ENCODE measurements at regions not wholly inside any gene's neighbourhood (a gene's known extent, or its start where the extent isn't known, plus 50 kb on each side); places are given as distances from the start of the nearest gene placed in this dataset.

DNA sequence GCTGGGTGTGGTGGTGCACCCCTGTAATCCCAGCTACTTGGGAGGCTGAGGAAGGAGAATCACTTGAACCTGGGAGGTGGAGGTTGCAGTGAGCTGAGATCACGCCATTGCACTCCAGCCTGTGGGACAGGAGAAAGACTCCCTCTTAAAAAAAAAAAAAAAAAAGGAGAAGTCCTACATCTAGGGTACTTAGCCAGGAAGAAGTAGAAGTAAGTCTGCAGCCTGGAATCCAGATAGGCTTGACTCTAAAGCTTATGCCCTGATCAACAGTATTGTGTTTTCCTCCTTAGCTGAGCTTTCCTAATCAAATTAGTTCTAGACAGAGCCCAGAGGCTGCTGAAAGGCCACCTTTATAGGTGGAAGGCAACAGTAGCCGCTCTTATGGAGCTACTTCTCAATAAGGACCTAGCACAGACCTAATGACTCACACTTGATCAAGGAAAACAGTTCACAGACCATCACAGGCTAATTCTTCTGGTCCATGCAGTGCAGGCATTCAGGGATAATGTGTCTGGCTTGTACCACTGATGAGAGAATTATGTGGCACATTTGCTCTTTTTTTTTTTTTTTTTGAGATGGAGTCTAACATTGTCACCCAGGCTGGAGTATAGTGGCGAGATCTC, 105.5 kb upstream of the KLF4 start:
- Histone ChIP-seq H3K4me1 (ENCODE audit: control insufficient read depth in 1 of 2, insufficient read depth in 2 of 2, low read length in 2 of 2) (peaks cover 0 to 6% of the 10 kb centered on the region in 2 experiments; a peak in 1 of 4 replicates), H3K27me3 (ENCODE audit: insufficient read depth, low read length) (no peaks in the 10 kb centered on the region), H2AFZ (ENCODE audit: low read depth, low read length, poor library complexity, severe bottlenecking) (no peak overlapping the region), H3K9me3 (ENCODE audit: control insufficient read depth in 1 of 2, insufficient read depth in 1 of 2, low read depth in 1 of 2, low read length in 2 of 2) (no peaks in the 10 kb centered on the region), H3K4me3 (replicated peaks in 1 of 2; ENCODE audit: low read depth in 1 of 2, low read length in 2 of 2) (no peak overlapping the region), H3K27ac (ENCODE audit: low read depth, low read length) (no peak overlapping the region), H3K9ac (ENCODE audit: low read length) (no peak overlapping the region), H3K4me2 (ENCODE audit: low read length) (no peak overlapping the region), H3K79me2 (ENCODE audit: insufficient read depth, low read length) (no peaks in the 10 kb centered on the region), H3K36me3 (ENCODE audit: control insufficient read depth in 1 of 2, insufficient read depth in 2 of 2, low read length in 2 of 2) (no peaks in the 10 kb centered on the region), H4K20me1 (ENCODE audit: insufficient read depth) (no peaks in the 10 kb centered on the region), H3K9me2 (ENCODE audit: insufficient read depth) (no peaks in the 10 kb centered on the region)
- ChIA-PET RAD21 (ENCODE audit: low non-redundant PET in 1 of 2, low total read pairs in 2 of 2, uncharacterized antibody in 2 of 2, unreplicated experiment in 2 of 2) (no interaction called here), POLR2A (no interaction called here), CTCF (no interaction called here)
- no peak for ATAC-seq
- TF ChIP-seq SP1 (IDR thresholded peaks at IDR 0.05; ENCODE audit: low read depth): no peak
- no peak for TF ChIP-seq ATF3 (IDR thresholded peaks at IDR 0.05)
- no peak for TF ChIP-seq FOSL1 (IDR thresholded peaks at IDR 0.05; ENCODE audit: low read depth)
- TF ChIP-seq EZH2 (IDR thresholded peaks at IDR 0.05): no peak
- no peak for TF ChIP-seq POLR2A (IDR thresholded peaks at IDR 0.05; ENCODE audit: borderline replicate concordance, extremely low read depth, insufficient read depth, insufficient read length)
- no peak for TF ChIP-seq ZFX (IDR thresholded peaks at IDR 0.05)
- no peak for TF ChIP-seq RAD21 (IDR thresholded peaks at IDR 0.05; ENCODE audit: low read depth)
- no TSS peak for BruUV-seq (replicated peaks)
- no peak for DNase-seq (ENCODE audit: low read depth, low spot score)
- intact Hi-C loops (cut with micrococcal nuclease): no loop called here

GRCh38 chr9:107593224-107593870, 103.8 kb upstream of the KLF4 start:
- H2AFZ ChIP-seq (ENCODE audit: low read depth, low read length, poor library complexity, severe bottlenecking): no peak overlapping the region
- ChIA-PET CTCF (no interaction called here), RAD21 (ENCODE audit: low non-redundant PET in 1 of 2, low total read pairs in 2 of 2, uncharacterized antibody in 2 of 2, unreplicated experiment in 2 of 2) (no interaction called here), POLR2A (no interaction called here)
- H3K4me2 ChIP-seq (ENCODE audit: low read length): no peak overlapping the region
- H3K27me3 ChIP-seq (ENCODE audit: insufficient read depth, low read length): no peaks in the 10 kb centered on the region
- intact Hi-C loops (cut with micrococcal nuclease): no loop called here
- H3K27ac ChIP-seq (ENCODE audit: low read depth, low read length): no peak overlapping the region
- H3K9ac ChIP-seq (ENCODE audit: low read length): no peak overlapping the region
- H3K4me3 ChIP-seq (replicated peaks in 1 of 2; ENCODE audit: low read depth in 1 of 2, low read length in 2 of 2): no peak overlapping the region
- no peak for ATAC-seq
- BruUV-seq (replicated peaks): no TSS peak
- H3K9me3 ChIP-seq (ENCODE audit: control insufficient read depth in 1 of 2, insufficient read depth in 1 of 2, low read depth in 1 of 2, low read length in 2 of 2): no peaks in the 10 kb centered on the region
- H3K79me2 ChIP-seq (ENCODE audit: insufficient read depth, low read length): no peaks in the 10 kb centered on the region
- TF ChIP-seq CBX3 (IDR thresholded peaks at IDR 0.05; ENCODE audit: low read depth): no peak
- TF ChIP-seq RAD21 (IDR thresholded peaks at IDR 0.05; ENCODE audit: low read depth): no peak
- no peak for TF ChIP-seq REST (IDR thresholded peaks at IDR 0.05; ENCODE audit: low read depth)
- no peak for TF ChIP-seq ZNF274 (IDR thresholded peaks at IDR 0.05; ENCODE audit: low read depth, low read length)
- no peak for TF ChIP-seq CEBPB (IDR thresholded peaks at IDR 0.05; ENCODE audit: low read depth)
- TF ChIP-seq ATF3 (IDR thresholded peaks at IDR 0.05): no peak
- no peaks in the 10 kb centered on the region for H3K9me2 ChIP-seq (ENCODE audit: insufficient read depth)
- DNase-seq (ENCODE audit: low read depth, low spot score): no peak
- no peaks in the 10 kb centered on the region for H4K20me1 ChIP-seq (ENCODE audit: insufficient read depth)
- H3K36me3 ChIP-seq (ENCODE audit: control insufficient read depth in 1 of 2, insufficient read depth in 2 of 2, low read length in 2 of 2): no peaks in the 10 kb centered on the region
- peaks cover 1 to 12% of the 10 kb centered on the region in 2 experiments; a peak in 1 of 4 replicates for H3K4me1 ChIP-seq (ENCODE audit: control insufficient read depth in 1 of 2, insufficient read depth in 2 of 2, low read length in 2 of 2)

Data from HCT116 (cell line).